ENCODE measurements at regions not wholly inside any gene's neighbourhood (a gene's known extent, or its start where the extent isn't known, plus 50 kb on each side); places are given as distances from the start of the nearest gene placed in this dataset.

GRCh38 chr3:154022606-154023005, 98.6 kb upstream of the ARHGEF26 start:
- Histone ChIP-seq H3K27ac (ENCODE audit: extremely low read depth, low read depth, low read length) (no peak overlapping the region), H3K9me3 (ENCODE audit: control insufficient read depth, insufficient read depth, low read depth, low read length) (no peaks in the 10 kb centered on the region), H3K4me1 (ENCODE audit: control insufficient read depth, insufficient read depth, low read length) (no peaks in the 10 kb centered on the region), H3K4me3 (ENCODE audit: low read depth, low read length) (no peak overlapping the region), H3K36me3 (ENCODE audit: control insufficient read depth in 2 of 2, insufficient read depth in 1 of 2, low read length in 2 of 2) (no peaks in the 10 kb centered on the region)
- ChIA-PET POLR2A (no interaction called here), CTCF (interaction anchor here (0.6 kb wide), 1 partner anchor 230 kb away, joined by 3 read pairs; no protein-coding TSS in a partner anchor)
- TF ChIP-seq YY2 (tag by site-specific recombination; IDR thresholded peaks at IDR 0.05) (no peak), ZNF629 (tag by site-specific recombination; IDR thresholded peaks at IDR 0.05) (no peak), ZNF791 (tag by site-specific recombination; IDR thresholded peaks at IDR 0.05) (no peak), ZIC2 (tag by site-specific recombination; IDR thresholded peaks at IDR 0.05) (no peak), ZNF610 (tag by site-specific recombination; IDR thresholded peaks at IDR 0.05; ENCODE audit: borderline replicate concordance) (no peak), ZBTB11 (tag by site-specific recombination; conservative IDR thresholded peaks at IDR 0.05; ENCODE audit: low read depth) (no peak)

- no peaks in the 10 kb centered on the region for H3K9me3 ChIP-seq (ENCODE audit: control insufficient read depth, insufficient read depth, low read depth, low read length)
- no peaks in the 10 kb centered on the region for H3K4me1 ChIP-seq (ENCODE audit: control insufficient read depth, insufficient read depth, low read length)
- TF ChIP-seq ZNF266 (tag by site-specific recombination; IDR thresholded peaks at IDR 0.05; ENCODE audit: low read depth) (no peak), ZNF76 (tag by site-specific recombination; IDR thresholded peaks at IDR 0.05; ENCODE audit: borderline replicate concordance, low read depth) (no peak), ZNF202 (tag by site-specific recombination; IDR thresholded peaks at IDR 0.05; ENCODE audit: borderline replicate concordance) (no peak), ZNF548 (tag by site-specific recombination; IDR thresholded peaks at IDR 0.05) (no peak)
- H3K4me3 ChIP-seq (ENCODE audit: low read depth, low read length), result no peak overlapping the region
- ChIA-PET POLR2A (no interaction called here), CTCF (interaction anchor here (0.6 kb wide), 1 partner anchor 229 kb away, joined by 3 read pairs; no protein-coding TSS in a partner anchor)
- H3K27ac ChIP-seq (ENCODE audit: extremely low read depth, low read depth, low read length), result no peak overlapping the region
- H3K36me3 ChIP-seq (ENCODE audit: control insufficient read depth in 2 of 2, insufficient read depth in 1 of 2, low read length in 2 of 2), result no peaks in the 10 kb centered on the region
These were observed 98.0 kb upstream of the ARHGEF26 start for GRCh38 chr3:154023148-154023547.

DNA sequence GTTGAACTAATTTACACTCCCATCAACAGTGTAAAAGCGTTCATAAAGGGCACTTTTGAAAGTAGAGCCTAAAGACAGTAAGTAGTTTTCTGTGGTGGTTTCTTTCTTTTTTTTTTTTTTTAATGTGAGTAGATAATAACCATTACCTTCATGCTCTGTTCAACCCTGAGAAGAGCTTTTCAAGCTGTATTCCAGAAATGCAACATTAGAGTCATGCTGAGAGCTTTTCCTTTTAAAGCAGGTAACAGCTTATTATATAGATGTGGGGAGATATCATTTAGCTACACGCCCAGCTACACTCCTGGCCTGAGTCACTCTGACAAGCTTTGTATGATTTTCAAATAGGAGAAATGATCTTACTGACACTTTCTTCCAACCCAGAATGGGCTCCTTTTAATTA, 96.2 kb upstream of the ARHGEF26 start:
- CTCF ChIA-PET, result no interaction called here

GRCh38 chr3:154029926-154030325, 91.3 kb upstream of the ARHGEF26 start:
- no peak for TF ChIP-seq ZNF10 (tag by site-specific recombination; IDR thresholded peaks at IDR 0.05)
- no peak for TF ChIP-seq ZNF558 (tag by site-specific recombination; IDR thresholded peaks at IDR 0.05)
- no peak for TF ChIP-seq GLIS1 (tag by site-specific recombination; IDR thresholded peaks at IDR 0.05)
- TF ChIP-seq HOXA7 (CRISPR knock-in tag; IDR thresholded peaks at IDR 0.05; ENCODE audit: borderline replicate concordance), result no peak
- no peak for TF ChIP-seq ZNF155 (tag by site-specific recombination; IDR thresholded peaks at IDR 0.05)
- no peak for TF ChIP-seq ZNF366 (tag by site-specific recombination; conservative IDR thresholded peaks at IDR 0.05)
- no peak for TF ChIP-seq TRIM28 (IDR thresholded peaks at IDR 0.05; ENCODE audit: borderline replicate concordance, low read length)
- TF ChIP-seq ZNF449 (tag by site-specific recombination; IDR thresholded peaks at IDR 0.05), result no peak
- TF ChIP-seq ZNF121 (tag by site-specific recombination; IDR thresholded peaks at IDR 0.05), result no peak
- TF ChIP-seq ZNF239 (tag by site-specific recombination; IDR thresholded peaks at IDR 0.05), result no peak
- H3K4me3 ChIP-seq (ENCODE audit: low read depth, low read length), result no peak overlapping the region
- POLR2A ChIA-PET, result no interaction called here
- H3K27ac ChIP-seq (ENCODE audit: extremely low read depth, low read depth, low read length), result no peak overlapping the region
- H3K9me3 ChIP-seq (ENCODE audit: control insufficient read depth, insufficient read depth, low read depth, low read length), result no peaks in the 10 kb centered on the region
- CTCF ChIA-PET, result interaction anchor here (1.6 kb wide), 1 partner anchor 13 kb away, joined by 3 read pairs; no protein-coding TSS in a partner anchor
- no peaks in the 10 kb centered on the region for H3K36me3 ChIP-seq (ENCODE audit: control insufficient read depth in 2 of 2, insufficient read depth in 1 of 2, low read length in 2 of 2)
- H3K4me1 ChIP-seq (ENCODE audit: control insufficient read depth, insufficient read depth, low read length), result no peaks in the 10 kb centered on the region

More for the DNA sequence above, 96.2 kb upstream of the ARHGEF26 start:
- POLR2A ChIA-PET, result no interaction called here
- Histone ChIP-seq H3K4me1 (ENCODE audit: control insufficient read depth, insufficient read depth, low read length) (no peaks in the 10 kb centered on the region), H3K9me3 (ENCODE audit: control insufficient read depth, insufficient read depth, low read depth, low read length) (no peaks in the 10 kb centered on the region), H3K27ac (ENCODE audit: extremely low read depth, low read depth, low read length) (no peak overlapping the region), H3K36me3 (ENCODE audit: control insufficient read depth in 2 of 2, insufficient read depth in 1 of 2, low read length in 2 of 2) (no peaks in the 10 kb centered on the region), H3K4me3 (ENCODE audit: low read depth, low read length) (no peak overlapping the region)
- TF ChIP-seq, protein P1, sequence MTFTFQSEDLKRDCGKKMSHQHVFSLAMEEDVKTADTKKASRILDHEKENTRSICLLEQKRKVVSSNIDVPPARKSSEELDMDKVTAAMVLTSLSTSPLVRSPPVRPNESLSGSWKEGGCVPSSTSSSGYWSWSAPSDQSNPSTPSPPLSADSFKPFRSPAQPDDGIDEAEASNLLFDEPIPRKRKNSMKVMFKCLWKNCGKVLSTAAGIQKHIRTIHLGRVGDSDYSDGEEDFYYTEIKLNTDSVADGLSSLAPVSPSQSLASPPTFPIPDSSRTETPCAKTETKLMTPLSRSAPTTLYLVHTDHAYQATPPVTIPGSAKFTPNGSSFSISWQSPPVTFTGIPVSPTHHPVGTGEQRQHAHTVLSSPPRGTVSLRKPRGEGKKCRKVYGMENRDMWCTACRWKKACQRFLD (tag by site-specific recombination; IDR thresholded peaks at IDR 0.05), result no peak
- no peak for TF ChIP-seq GLI2 (tag by site-specific recombination; IDR thresholded peaks at IDR 0.05; ENCODE audit: borderline replicate concordance, low read depth)

Measured in HEK293 (cell line).